ENCODE measurements at regions not wholly inside any gene's neighbourhood (a gene's known extent, or its start where the extent isn't known, plus 50 kb on each side); places are given as distances from the start of the nearest gene placed in this dataset.
"Not testable (repeated sequence)": the region's sequence is repeated elsewhere in the genome, so short reads cannot be mapped to it uniquely, and the experiment has no call there.

DNA sequence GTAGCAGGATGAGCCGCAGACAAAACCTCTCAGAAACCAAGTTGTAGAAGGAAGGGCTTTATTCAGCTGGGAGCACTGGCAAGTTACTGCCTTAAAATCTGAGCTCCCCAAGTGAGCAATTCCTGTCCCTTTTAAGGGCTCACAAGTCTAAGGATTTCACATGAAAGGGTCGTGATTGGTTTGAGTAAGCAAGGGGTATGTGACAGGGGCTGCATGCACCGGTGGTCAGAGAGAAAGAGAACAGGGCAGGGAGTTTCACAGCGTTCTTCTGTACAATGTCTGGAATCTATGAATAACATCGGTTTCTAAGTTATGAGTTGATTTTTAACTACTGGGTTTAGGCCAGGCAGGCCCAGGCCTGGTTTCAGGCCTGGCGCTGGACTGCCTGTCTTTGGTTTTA lies 660.3 kb upstream of the ATXN7L3B start:
- TF ChIP-seq EZH2phosphoT487 (IDR thresholded peaks at IDR 0.05; ENCODE audit: borderline replicate concordance) = not testable (repeated sequence)
- TF ChIP-seq, protein P1, sequence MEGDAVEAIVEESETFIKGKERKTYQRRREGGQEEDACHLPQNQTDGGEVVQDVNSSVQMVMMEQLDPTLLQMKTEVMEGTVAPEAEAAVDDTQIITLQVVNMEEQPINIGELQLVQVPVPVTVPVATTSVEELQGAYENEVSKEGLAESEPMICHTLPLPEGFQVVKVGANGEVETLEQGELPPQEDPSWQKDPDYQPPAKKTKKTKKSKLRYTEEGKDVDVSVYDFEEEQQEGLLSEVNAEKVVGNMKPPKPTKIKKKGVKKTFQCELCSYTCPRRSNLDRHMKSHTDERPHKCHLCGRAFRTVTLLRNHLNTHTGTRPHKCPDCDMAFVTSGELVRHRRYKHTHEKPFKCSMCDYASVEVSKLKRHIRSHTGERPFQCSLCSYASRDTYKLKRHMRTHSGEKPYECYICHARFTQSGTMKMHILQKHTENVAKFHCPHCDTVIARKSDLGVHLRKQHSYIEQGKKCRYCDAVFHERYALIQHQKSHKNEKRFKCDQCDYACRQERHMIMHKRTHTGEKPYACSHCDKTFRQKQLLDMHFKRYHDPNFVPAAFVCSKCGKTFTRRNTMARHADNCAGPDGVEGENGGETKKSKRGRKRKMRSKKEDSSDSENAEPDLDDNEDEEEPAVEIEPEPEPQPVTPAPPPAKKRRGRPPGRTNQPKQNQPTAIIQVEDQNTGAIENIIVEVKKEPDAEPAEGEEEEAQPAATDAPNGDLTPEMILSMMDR (conservative IDR thresholded peaks at IDR 0.05; ENCODE audit: low read length) = not testable (repeated sequence)

Data from Loucy (cell line).